GM21381 (cell line): ENCODE measurements at regions not wholly inside any gene's neighbourhood (a gene's known extent, or its start where the extent isn't known, plus 50 kb on each side); places are given as distances from the start of the nearest gene placed in this dataset.
"Not testable (repeated sequence)": the region's sequence is repeated elsewhere in the genome, so short reads cannot be mapped to it uniquely, and the experiment has no call there.

Experiments
- ATAC-seq: cut with Tn5 transposase; IDR thresholded peaks from one replicate; pipeline ENCODE4 v1.9.1; 2021; ENCODE audit warnings: mild to moderate bottlenecking, moderate library complexity; ENCODE audit not compliant: unreplicated experiment

- no peak for ATAC-seq
Observed at GRCh38 chr7:34382166-34382893, 275.7 kb upstream of the NPSR1 start.

- ATAC-seq = no peak
Observed at GRCh38 chr7:34385384-34385783, 272.6 kb upstream of the NPSR1 start.

- ATAC-seq = no peak
Observed at GRCh38 chr7:34389332-34390078, 268.5 kb upstream of the NPSR1 start.

GRCh38 chr7:34390103-34390502, 267.9 kb upstream of the NPSR1 start:
- no peak for ATAC-seq

DNA sequence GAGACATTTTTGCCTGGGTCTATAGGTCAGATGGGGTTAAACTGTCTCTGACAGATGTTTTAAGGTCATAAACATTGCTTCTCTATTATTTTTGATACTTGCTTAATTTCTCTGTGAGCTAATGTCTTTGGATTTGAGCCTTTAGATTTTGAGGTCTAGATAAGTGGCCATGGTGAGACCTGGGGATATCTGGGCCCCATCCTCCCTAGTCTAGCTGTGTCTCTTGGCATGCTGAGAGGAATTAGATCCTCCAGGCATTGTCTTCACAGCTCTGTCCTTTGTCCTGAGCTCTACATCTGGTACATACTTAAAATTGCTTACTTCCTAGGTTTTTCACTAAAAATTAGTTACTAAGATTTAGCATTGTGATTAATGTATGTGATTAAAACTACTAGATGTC, 265.0 kb upstream of the NPSR1 start:
- no peak for ATAC-seq

DNA sequence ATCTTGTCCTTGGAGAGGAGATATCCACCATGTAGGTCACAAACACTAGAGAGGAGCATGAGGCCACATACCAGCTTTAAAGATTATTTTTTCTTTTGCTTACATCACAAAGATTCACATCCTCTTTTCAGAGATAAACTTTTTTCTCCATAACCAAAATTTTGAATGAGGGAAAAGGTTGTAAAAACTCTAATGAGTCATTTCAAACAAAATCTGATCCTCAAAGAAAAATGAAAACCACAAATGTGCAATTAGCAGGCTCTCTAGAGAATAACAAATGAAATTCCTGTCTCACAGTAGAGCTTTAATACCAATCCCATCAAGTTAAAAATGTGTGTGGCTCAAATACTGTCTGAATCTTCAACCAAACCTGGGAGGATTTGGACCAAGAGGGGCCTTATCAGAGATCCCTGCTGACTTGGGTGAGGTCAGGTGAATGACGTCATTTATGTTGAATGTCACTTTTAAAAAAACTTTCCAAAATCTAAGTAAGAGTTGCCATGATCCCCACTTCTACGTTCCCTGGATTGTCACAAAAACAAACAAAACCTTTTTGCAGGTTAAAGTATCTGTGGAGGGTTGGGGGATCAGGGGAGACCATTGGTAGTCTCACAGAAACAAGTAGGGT, 261.5 kb upstream of the NPSR1 start:
- ATAC-seq = no peak

- ATAC-seq = no peak
Observed at GRCh38 chr7:34401776-34402175, 256.2 kb upstream of the NPSR1 start.

GRCh38 chr7:34406848-34407530, 251.0 kb upstream of the NPSR1 start:
- no peak for ATAC-seq

- no peak for ATAC-seq
Observed at GRCh38 chr7:34407586-34407985, 250.4 kb upstream of the NPSR1 start.

DNA sequence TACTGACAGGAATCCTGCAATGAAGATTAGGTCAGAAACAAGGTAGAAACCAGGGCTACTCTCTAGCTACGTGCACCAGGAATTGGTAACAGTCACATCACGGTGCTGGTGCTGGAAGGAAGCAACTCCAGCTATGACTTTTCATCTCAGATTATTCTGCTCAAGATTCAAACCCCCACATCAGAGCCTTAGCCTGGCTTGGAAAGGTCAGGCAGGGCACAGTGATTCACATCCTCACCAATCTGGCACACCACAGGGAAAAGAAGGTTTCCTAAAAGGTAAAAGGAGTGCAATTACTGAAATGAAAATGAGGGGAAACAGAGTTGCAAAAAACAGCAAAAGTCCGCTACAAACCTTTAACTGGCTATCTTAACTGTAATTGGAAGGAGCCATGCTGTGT, 240.2 kb upstream of the NPSR1 start:
- ATAC-seq = no peak

GRCh38 chr7:34421526-34421925, 236.5 kb upstream of the NPSR1 start:
- no peak for ATAC-seq

- ATAC-seq = no peak
Observed at GRCh38 chr7:34425194-34425593, 232.8 kb upstream of the NPSR1 start.

DNA sequence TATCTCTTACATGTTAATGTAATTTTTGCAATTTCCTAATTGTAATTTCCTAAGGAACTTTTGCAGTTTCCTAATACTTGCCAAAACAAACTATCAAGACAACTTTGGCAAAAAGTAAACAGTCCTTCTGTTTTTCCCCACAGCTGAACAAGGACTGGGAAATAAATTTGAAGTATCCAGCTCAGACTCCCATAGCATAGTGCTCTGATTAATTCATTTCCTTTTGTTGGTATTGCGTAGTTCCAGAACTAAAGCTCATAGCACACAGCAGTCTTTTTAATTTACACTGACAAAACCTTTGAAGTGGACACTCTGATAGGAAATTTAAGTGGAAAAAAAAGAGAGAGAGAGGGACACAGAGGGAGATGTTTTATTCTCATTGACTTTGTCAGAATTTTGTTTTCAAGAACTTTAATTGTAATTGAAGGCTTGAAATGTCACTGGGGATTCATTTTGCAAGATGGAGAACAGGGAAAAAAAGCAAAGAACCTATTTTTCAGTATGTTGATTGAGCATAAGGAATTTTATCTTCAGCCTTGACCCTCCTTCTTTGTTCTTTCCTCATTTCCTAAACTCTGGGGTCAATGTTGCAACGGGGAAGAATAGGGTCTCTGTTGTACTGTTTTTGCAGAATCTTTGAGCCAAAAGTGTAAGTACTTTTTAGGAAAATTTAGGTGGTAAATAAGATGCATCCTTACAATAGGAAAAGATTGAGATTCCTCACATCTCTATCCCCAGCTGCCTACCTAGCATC, 232.2 kb upstream of the NPSR1 start:
- ATAC-seq = no peak

DNA sequence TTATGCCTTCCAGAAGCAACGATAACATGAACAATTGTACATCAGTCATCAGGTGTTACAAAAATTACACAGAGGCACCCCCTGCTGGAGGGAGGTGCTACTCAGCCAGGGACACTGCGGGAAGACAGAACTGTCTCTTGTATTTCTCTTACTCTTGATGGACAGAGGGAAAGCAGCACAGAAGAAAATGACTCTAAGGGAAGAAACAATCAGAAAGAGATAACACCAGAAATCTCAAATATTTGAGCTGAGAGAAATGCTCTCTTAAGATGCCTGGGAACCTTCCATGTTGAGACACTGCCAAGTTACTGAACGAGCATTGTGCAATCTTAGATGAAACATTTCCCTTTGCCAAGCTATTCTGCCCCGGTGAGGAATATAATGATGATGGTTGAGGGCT, 227.6 kb upstream of the NPSR1 start:
- ATAC-seq = no peak

DNA sequence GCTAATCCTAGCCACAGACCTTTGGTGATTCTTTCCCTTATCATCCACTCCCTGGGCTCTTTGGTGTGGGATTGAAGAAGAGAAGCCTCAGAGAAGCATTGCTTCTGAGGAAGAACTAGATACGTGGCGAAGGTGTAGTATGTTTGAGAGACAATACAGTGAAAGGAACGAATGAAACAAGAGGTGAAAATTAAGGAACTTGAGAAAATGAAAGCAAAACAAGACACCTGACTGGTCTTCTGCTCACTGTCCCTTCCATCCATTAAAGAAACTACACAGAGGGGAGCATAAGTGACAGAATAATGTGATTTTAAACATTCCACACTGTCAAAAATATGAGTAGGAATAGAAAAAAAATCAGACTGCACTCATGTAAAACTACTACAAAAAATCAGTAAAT, 219.6 kb upstream of the NPSR1 start:
- ATAC-seq = no peak

DNA sequence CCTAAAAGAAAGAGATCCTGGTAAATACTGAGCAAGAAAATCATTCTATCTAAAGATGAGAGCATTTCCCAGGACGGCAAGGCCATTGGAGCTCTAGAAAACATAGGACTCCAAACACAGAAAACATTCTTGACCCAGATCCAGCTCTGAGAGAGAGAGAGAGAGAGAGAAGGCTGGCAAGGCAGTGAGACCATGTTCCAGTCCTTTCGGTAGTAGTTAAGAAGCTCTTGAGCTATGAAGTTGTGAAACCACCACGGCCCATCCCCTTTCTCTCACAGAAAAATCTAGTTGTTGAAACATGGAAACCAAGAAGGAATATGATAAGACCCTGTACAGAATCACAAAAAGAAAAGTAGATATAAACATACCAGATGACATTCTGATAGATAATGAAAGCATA, 212.4 kb upstream of the NPSR1 start:
- ATAC-seq = no peak

- ATAC-seq = not testable (repeated sequence)
Observed at GRCh38 chr7:34448531-34448930, 209.5 kb upstream of the NPSR1 start.

DNA sequence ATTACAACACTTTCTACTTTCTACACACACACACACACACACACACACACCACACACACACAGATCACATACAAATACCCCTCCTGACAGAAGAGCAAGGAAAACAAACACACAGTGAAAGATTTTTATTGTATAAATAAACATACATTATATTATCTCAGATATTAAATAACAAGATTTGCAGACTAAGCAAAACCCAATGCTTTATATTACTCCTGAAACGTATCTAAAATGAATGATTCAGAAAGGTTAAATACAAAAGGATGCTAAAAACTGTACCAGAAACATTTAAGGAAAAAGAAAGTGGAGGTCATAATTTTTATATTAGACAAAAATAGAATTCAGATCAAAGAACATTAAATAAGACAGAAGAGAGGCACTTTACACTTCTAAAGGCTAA, 208.3 kb upstream of the NPSR1 start:
- ATAC-seq = no peak

DNA sequence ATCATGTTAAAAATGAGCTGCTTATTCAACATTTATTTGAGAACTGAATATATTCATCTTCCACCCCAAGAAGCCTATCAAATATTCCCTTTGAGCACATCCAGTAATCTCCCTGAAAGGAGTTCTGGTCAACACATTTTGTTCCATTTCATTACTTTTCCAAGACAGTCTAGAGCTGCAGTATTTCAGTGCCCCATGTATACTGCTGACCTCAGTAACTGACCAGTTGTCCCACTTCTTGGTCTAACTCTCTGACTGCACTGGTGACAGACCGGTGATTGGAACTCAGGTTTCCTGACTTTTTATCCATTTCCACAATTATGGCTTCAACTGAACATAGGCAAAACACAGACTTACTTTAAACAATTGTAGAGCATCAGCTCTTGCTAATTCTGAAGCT, 206.8 kb upstream of the NPSR1 start:
- ATAC-seq = no peak

- no peak for ATAC-seq
Observed at GRCh38 chr7:34451923-34452322, 206.1 kb upstream of the NPSR1 start.

DNA sequence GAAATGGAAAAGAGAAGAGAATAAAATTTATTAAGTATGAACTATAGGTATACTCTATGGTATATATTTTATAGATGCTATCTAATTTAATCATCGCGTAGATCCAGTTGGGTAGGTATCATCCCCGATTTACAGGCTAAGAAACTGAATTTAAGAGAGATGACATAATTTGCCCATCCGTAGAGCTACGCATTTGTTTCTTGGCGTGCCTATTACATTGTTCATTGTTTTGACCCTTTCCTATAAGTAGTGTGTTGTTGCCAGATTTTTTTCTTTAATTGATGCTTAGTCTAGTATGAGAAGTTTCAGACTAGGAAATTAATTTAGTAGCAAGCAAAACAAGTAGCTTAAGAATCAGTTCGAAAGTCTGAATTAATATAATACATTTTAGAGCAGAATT, 205.7 kb upstream of the NPSR1 start:
- ATAC-seq = no peak
